Neutrophil (primary cell): ENCODE measurements at regions not wholly inside any gene's neighbourhood (a gene's known extent, or its start where the extent isn't known, plus 50 kb on each side); places are given as distances from the start of the nearest gene placed in this dataset.

ENCODE experiments used
- H3K27ac ChIP-seq: fragments of 200-600 bp; sonication (generic); 2 replicates; pipeline ENCODE4 v1.5.1; 2016; ENCODE audit warnings: mild to moderate bottlenecking, moderate library complexity
- H3K27me3 ChIP-seq: fragments of 200-600 bp; sonication (generic); 2 replicates; pipeline ENCODE4 v1.6.0; 2016; ENCODE audit warnings: mild to moderate bottlenecking
- H3K36me3 ChIP-seq: fragments of 200-600 bp; sonication (generic); 2 replicates; pipeline ENCODE4 v1.5.1; 2017
- H3K4me1 ChIP-seq, 2 experiments: fragments of 200-600 bp in 1 of 2; sonication (generic) in 1 of 2; 1 replicate in 1 of 2; 2 replicates in 1 of 2; pipeline versions ENCODE4 v1.5.1 to v1.6.1; 2013 to 2016; ENCODE audit warnings: low read depth in 1 of 2, low read length in 1 of 2, mild to moderate bottlenecking in 1 of 2, moderate library complexity in 1 of 2; ENCODE audit not compliant: control insufficient read depth in 1 of 2, insufficient read depth in 1 of 2
- H3K4me3 ChIP-seq, 2 experiments: fragments of 200-600 bp in 1 of 2; sonication (generic) in 1 of 2; 1 replicate in 1 of 2; 2 replicates in 1 of 2; pipeline ENCODE4 v1.5.1; 2013 to 2016; ENCODE audit warnings: low read depth in 1 of 2, low read length in 1 of 2, mild to moderate bottlenecking in 1 of 2, moderate library complexity in 1 of 2
- H3K9me3 ChIP-seq: fragments of 200-600 bp; sonication (generic); 2 replicates; pipeline ENCODE4 v1.5.1; 2016
- TF ChIP-seq, protein P1 (sequence below): fragments of 200-600 bp; sonication (generic); IDR thresholded peaks from 2 replicates; pipeline ENCODE4 v1.5.1; 2016; ENCODE audit warnings: antibody characterized with exemption

DNA sequence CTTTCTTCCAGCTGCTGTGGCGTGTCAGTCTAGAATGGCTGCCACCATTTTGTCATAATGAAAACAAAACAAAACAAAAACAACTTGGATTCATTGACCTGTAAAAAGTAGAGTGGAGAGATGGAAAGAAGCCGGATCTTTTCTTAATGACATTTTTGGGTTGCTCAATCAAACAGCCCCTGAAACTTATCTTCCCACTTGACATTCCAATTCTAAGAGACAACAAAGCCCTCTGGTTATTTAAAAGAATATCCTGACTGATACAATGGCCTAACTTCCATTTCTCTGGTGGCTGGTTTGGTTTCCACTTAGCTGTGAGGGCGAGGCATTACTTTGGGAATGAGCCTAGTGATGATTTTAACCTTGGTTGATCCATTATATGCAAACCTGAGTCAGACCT lies 123.7 kb downstream of the AQP4 start:
- no peak overlapping the region for H3K4me3 ChIP-seq
- no peaks in the 10 kb centered on the region for H3K27me3 ChIP-seq
- no peak overlapping the region for H3K27ac ChIP-seq
- TF ChIP-seq, protein P1, sequence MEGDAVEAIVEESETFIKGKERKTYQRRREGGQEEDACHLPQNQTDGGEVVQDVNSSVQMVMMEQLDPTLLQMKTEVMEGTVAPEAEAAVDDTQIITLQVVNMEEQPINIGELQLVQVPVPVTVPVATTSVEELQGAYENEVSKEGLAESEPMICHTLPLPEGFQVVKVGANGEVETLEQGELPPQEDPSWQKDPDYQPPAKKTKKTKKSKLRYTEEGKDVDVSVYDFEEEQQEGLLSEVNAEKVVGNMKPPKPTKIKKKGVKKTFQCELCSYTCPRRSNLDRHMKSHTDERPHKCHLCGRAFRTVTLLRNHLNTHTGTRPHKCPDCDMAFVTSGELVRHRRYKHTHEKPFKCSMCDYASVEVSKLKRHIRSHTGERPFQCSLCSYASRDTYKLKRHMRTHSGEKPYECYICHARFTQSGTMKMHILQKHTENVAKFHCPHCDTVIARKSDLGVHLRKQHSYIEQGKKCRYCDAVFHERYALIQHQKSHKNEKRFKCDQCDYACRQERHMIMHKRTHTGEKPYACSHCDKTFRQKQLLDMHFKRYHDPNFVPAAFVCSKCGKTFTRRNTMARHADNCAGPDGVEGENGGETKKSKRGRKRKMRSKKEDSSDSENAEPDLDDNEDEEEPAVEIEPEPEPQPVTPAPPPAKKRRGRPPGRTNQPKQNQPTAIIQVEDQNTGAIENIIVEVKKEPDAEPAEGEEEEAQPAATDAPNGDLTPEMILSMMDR, result no peak
- H3K4me1 ChIP-seq, result peaks cover 5 to 6% of the 10 kb centered on the region in 2 experiments
- H3K36me3 ChIP-seq, result no peaks in the 10 kb centered on the region
- H3K9me3 ChIP-seq, result no peaks in the 10 kb centered on the region

DNA sequence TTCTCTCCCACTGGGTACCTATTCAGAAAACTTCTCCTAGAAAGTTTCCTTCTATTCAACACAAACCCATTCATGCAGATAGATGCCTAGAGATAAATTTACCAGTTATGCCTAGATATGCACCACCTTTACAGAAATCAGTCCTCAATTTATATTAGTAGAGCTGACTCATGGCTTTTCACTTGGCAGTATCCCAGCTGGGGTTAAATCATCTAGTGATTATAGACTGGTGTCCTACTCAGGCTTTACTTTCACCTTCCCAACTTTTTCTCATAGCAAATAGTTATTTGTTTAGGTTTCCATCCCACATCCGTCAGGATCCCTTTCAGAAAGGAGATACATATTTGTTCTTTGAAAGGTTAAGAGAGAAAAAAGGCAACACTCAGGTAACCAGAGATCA lies 124.5 kb downstream of the AQP4 start:
- Histone ChIP-seq H3K4me3 (no peak overlapping the region), H3K27me3 (no peaks in the 10 kb centered on the region), H3K4me1 (no peaks in the 10 kb centered on the region), H3K36me3 (no peaks in the 10 kb centered on the region), H3K27ac (no peak overlapping the region), H3K9me3 (no peaks in the 10 kb centered on the region)
- TF ChIP-seq, protein P1, result no peak

DNA sequence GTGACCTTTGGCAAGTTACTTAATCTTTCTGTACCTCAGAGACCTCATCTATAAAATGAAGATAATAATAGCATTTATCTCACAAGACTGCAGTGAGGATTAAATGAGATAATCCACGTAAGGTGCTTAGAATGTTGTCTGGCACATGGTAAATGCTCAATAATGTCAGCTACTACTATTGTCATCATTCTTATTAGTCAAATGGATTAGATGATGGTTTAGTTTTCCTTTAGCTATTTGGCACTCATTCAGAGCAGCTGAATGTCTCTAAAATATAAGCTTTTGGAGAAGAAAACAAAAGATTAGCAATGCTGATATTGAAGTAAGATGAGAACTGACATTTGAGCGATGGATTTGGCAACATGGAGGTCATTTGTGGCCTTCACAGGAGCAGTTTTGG lies 125.1 kb downstream of the AQP4 start:
- TF ChIP-seq, protein P1, result no peak
- no peaks in the 10 kb centered on the region for H3K36me3 ChIP-seq
- H3K4me3 ChIP-seq, result no peak overlapping the region
- H3K27ac ChIP-seq, result no peak overlapping the region
- H3K27me3 ChIP-seq, result no peaks in the 10 kb centered on the region
- no peaks in the 10 kb centered on the region for H3K4me1 ChIP-seq
- no peaks in the 10 kb centered on the region for H3K9me3 ChIP-seq

DNA sequence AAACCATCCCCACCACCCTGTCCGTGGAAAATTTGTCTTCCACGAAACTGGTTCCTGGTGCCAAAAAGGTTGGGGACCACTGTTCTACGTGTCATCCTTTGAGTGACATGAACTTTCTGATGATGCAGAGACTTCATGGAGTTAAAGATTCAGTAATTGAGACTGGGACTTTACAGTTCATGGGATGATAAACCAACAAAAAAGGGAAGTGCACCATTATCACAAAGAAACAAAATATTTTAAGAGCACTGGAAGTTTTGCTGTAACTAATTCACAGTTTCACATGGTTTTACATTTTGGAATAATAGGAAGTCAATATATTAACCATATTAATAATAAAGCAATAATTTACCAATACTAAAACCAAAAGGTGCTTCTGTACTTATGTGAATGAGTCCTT lies 126.8 kb downstream of the AQP4 start:
- Histone ChIP-seq H3K27me3 (no peaks in the 10 kb centered on the region), H3K9me3 (no peaks in the 10 kb centered on the region), H3K36me3 (no peaks in the 10 kb centered on the region), H3K4me3 (no peak overlapping the region), H3K27ac (no peak overlapping the region), H3K4me1 (no peaks in the 10 kb centered on the region)
- TF ChIP-seq, protein P1, result no peak

DNA sequence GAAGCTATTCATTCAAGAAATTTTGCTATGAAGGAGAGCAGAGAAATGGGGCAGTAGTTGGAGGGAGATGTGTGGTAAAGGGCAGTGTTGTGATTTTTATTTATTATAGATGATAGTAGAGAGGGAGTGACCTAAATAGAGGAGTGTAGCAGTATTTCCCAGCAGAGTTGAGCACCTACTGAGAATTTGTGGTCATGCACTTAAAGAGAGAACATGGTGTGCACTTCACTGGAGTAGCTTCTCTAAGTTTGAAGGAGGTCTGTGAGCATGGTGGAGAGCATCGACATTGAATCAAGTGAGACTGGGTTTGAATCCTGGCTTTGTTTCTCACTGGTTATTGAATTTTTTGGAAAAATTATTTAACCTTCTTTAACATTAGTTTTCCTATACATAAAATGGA lies 129.2 kb downstream of the AQP4 start:
- Histone ChIP-seq H3K4me3 (no peak overlapping the region), H3K4me1 (no peaks in the 10 kb centered on the region), H3K27ac (no peak overlapping the region), H3K36me3 (no peaks in the 10 kb centered on the region), H3K27me3 (no peaks in the 10 kb centered on the region), H3K9me3 (no peaks in the 10 kb centered on the region)
- TF ChIP-seq, protein P1, result no peak

DNA sequence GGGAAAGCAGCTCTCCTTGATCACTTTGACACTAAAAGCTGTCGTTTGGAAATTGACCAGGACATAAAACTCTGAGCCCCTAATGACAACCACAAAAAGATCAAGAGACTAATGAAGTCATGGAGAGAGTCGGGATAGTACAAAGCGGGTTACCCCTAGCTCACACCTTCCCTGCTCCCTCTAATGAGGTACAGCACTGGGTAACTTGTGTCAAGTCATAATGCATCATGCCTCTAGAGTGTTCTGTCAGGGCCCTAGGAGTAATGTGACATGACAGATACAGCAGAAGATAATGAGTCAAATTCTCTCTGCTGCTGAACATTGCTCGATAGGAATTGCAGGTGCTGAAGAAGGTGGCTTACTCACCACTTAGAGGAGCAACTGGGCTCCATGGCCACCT lies 130.7 kb downstream of the AQP4 start:
- H3K9me3 ChIP-seq, result no peaks in the 10 kb centered on the region
- no peaks in the 10 kb centered on the region for H3K27me3 ChIP-seq
- no peak overlapping the region for H3K27ac ChIP-seq
- no peaks in the 10 kb centered on the region for H3K4me1 ChIP-seq
- H3K4me3 ChIP-seq, result no peak overlapping the region
- TF ChIP-seq, protein P1, result no peak
- no peaks in the 10 kb centered on the region for H3K36me3 ChIP-seq
